HepG2 (cell line): ENCODE measurements at regions not wholly inside any gene's neighbourhood (a gene's known extent, or its start where the extent isn't known, plus 50 kb on each side); places are given as distances from the start of the nearest gene placed in this dataset.

ENCODE experiments used
- ARID5B ChIP-seq: IDR thresholded peaks from 2 replicates; pipeline ENCODE4 v1.4.0; 2020; ENCODE audit warnings: mild to moderate bottlenecking, missing genetic modification reagents
- ASH2L ChIP-seq: fragments of 300-600, 200-600 bp; sonication (generic); IDR thresholded peaks from 2 replicates; pipeline ENCODE4 v1.7.0; 2017; ENCODE audit warnings: low read depth, mild to moderate bottlenecking, moderate library complexity, mixed read lengths, low read length; ENCODE audit not compliant: insufficient read length
- BCL6 ChIP-seq: IDR thresholded peaks from 2 replicates; pipeline ENCODE4 v1.6.1; 2016; ENCODE audit warnings: missing genetic modification reagents, missing compliant biosample characterization
- EP300 ChIP-seq, 3 experiments: sonication (generic) in 1 of 3; formaldehyde crosslinking in 1 of 3; IDR thresholded peaks; 2 replicates each; pipeline versions ENCODE4 v1.5.1 to v1.6.1; 2011 to 2020; ENCODE audit warnings: low read depth in 2 of 3, low read length in 2 of 3, borderline replicate concordance in 1 of 3, improper control_type of control experiment in 1 of 3, mild to moderate bottlenecking in 1 of 3, missing genetic modification reagents in 1 of 3, moderate library complexity in 1 of 3
- FOXP1 ChIP-seq, 2 experiments: fragments of 450-650 bp in 1 of 2; IDR thresholded peaks; 2 replicates each; pipeline ENCODE4 v1.6.1; 2017 to 2018; ENCODE audit warnings: antibody characterized with exemption in 1 of 2
- HNF4A ChIP-seq: sonication (generic); formaldehyde crosslinking; IDR thresholded peaks from 2 replicates; pipeline ENCODE4 v1.4.0; 2020; ENCODE audit warnings: missing genetic modification reagents
- HNF4G ChIP-seq, 2 experiments: sonication (generic) in 1 of 2; formaldehyde crosslinking in 1 of 2; IDR thresholded peaks; 2 replicates each; pipeline versions ENCODE4 v1.4.0 to v1.6.1; 2011 to 2020; ENCODE audit warnings: borderline replicate concordance in 2 of 2, low read depth in 2 of 2, mild to moderate bottlenecking in 2 of 2, low read length in 1 of 2, missing genetic modification reagents in 1 of 2, moderate library complexity in 1 of 2
- MEF2D ChIP-seq: sonication (generic); formaldehyde crosslinking; IDR thresholded peaks from 2 replicates; pipeline ENCODE4 v1.5.1; 2020; ENCODE audit warnings: mild to moderate bottlenecking, missing genetic modification reagents
- NCOA2 ChIP-seq: sonication (generic); formaldehyde crosslinking; IDR thresholded peaks from 2 replicates; pipeline ENCODE4 v1.8.0; 2022; ENCODE audit warnings: inconsistent platforms
- NFIC ChIP-seq: IDR thresholded peaks from 2 replicates; pipeline ENCODE4 v1.6.1; 2012; ENCODE audit warnings: mild to moderate bottlenecking, low read length, inconsistent platforms
- PAXIP1 ChIP-seq: sonication (generic); formaldehyde crosslinking; conservative IDR thresholded peaks from 2 replicates; pipeline ENCODE4 v1.4.0; 2020; ENCODE audit warnings: mild to moderate bottlenecking, missing genetic modification reagents, moderate library complexity
- PPARG ChIP-seq: conservative IDR thresholded peaks from 2 replicates; pipeline ENCODE4 v1.6.1; 2016; ENCODE audit warnings: missing biosample characterization, missing genetic modification reagents
- RXRB ChIP-seq: IDR thresholded peaks from 2 replicates; pipeline ENCODE4 v1.6.1; 2016; ENCODE audit warnings: borderline replicate concordance, missing genetic modification reagents, missing compliant biosample characterization
- ZMYM4 ChIP-seq: sonication (generic); formaldehyde crosslinking; IDR thresholded peaks from 2 replicates; pipeline ENCODE4 v1.8.1; 2023; ENCODE audit warnings: mild to moderate bottlenecking, missing genetic modification reagents
- TF ChIP-seq, protein P1 (sequence below), 2 experiments: sonication (generic) in 1 of 2; formaldehyde crosslinking in 1 of 2; IDR thresholded peaks; 2 replicates each; pipeline versions ENCODE4 v1.4.0 to v1.6.1; 2016 to 2020; ENCODE audit warnings: borderline replicate concordance in 1 of 2, low read depth in 1 of 2, mild to moderate bottlenecking in 1 of 2, missing genetic modification reagents in 1 of 2

- peak; percentile 65; the same call in 1 of the 2 replicates for TF ChIP-seq ARID5B
- TF ChIP-seq BCL6 (CRISPR knock-in tag) = 0 out of 2 replicates have a peak, but pooled peaks have one; percentile 8
- peak; percentile 29 for TF ChIP-seq ASH2L
- TF ChIP-seq RXRB (CRISPR knock-in tag) = peak; percentile 48; the same call in 1 of the 2 replicates
- TF ChIP-seq FOXP1 (IDR thresholded peaks at IDR 0.05) = peak; percentile 82; the same call in 1 of the 2 replicates
- peak; percentile 74; the same call in 1 of the 2 replicates for TF ChIP-seq FOXP1 (CRISPR knock-in tag; IDR thresholded peaks at IDR 0.05)
- TF ChIP-seq MEF2D = 0 out of 2 replicates have a peak, but pooled peaks have one; percentile 24
- TF ChIP-seq, protein P1, sequence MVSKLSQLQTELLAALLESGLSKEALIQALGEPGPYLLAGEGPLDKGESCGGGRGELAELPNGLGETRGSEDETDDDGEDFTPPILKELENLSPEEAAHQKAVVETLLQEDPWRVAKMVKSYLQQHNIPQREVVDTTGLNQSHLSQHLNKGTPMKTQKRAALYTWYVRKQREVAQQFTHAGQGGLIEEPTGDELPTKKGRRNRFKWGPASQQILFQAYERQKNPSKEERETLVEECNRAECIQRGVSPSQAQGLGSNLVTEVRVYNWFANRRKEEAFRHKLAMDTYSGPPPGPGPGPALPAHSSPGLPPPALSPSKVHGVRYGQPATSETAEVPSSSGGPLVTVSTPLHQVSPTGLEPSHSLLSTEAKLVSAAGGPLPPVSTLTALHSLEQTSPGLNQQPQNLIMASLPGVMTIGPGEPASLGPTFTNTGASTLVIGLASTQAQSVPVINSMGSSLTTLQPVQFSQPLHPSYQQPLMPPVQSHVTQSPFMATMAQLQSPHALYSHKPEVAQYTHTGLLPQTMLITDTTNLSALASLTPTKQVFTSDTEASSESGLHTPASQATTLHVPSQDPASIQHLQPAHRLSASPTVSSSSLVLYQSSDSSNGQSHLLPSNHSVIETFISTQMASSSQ (IDR thresholded peaks at IDR 0.05; ENCODE audit: low read depth) = peak; percentile 91
- TF ChIP-seq, protein P1 (CRISPR knock-in tag; IDR thresholded peaks at IDR 0.05; ENCODE audit: borderline replicate concordance) = peak; percentile 87; the same call in 1 of the 2 replicates
- TF ChIP-seq EP300 (IDR thresholded peaks at IDR 0.05; ENCODE audit: low read depth in 2 of 2, low read length in 2 of 2) = peak in 1 of 2 experiments; percentile 45; a peak in 1 of 4 replicates
- TF ChIP-seq EP300 (CRISPR knock-in tag; IDR thresholded peaks at IDR 0.05; ENCODE audit: borderline replicate concordance) = no peak
- TF ChIP-seq HNF4A (CRISPR knock-in tag) = peak; percentile 69
- TF ChIP-seq PPARG (CRISPR knock-in tag) = 0 out of 2 replicates have a peak, but pooled peaks have one; percentile 32
- TF ChIP-seq HNF4G (IDR thresholded peaks at IDR 0.05; ENCODE audit: borderline replicate concordance, low read depth, low read length) = peak; percentile 55
- no peak for TF ChIP-seq HNF4G (CRISPR knock-in tag; IDR thresholded peaks at IDR 0.05; ENCODE audit: borderline replicate concordance, low read depth)
- TF ChIP-seq NCOA2 (CRISPR knock-in tag) = 0 out of 2 replicates have a peak, but pooled peaks have one; percentile 43
- peak; percentile 37; the same call in 1 of the 2 replicates for TF ChIP-seq NFIC
- TF ChIP-seq PAXIP1 (CRISPR knock-in tag) = peak; percentile 62; the same call in 1 of the 2 replicates
- TF ChIP-seq ZMYM4 = peak; percentile 53; the same call in 1 of the 2 replicates
These were observed 64.7 kb downstream of the BTBD3 start (continued) for GRCh38 chr20:11982289-11982954.
